Thyroid gland (tissue), 4 donors: ENCODE measurements at regions not wholly inside any gene's neighbourhood (a gene's known extent, or its start where the extent isn't known, plus 50 kb on each side); places are given as distances from the start of the nearest gene placed in this dataset.
"Not testable (repeated sequence)": the region's sequence is repeated elsewhere in the genome, so short reads cannot be mapped to it uniquely, and the experiment has no call there.

ENCODE experiments used
- DNase-seq, 2 donors: peaks; one replicate each; pipeline ENCODE4 v3.0.0-alpha.2; 2019
- H3K27ac ChIP-seq, 3 donors: fragments of 200-600 bp; sonication (generic); 1 replicate in 2 of 3; 2 replicates in 1 of 3; pipeline ENCODE4 v1.5.1; 2016 to 2019; ENCODE audit warnings: mild to moderate bottlenecking in 1 of 3, moderate library complexity in 1 of 3
- H3K27me3 ChIP-seq: fragments of 200-600 bp; sonication (generic); one replicate; pipeline ENCODE4 v1.5.1; 2019
- H3K36me3 ChIP-seq, 2 donors: fragments of 200-600 bp; sonication (generic); one replicate each; pipeline ENCODE4 v1.5.1; 2016 to 2019
- H3K4me1 ChIP-seq, 2 donors: fragments of 200-600 bp; sonication (generic); one replicate each; pipeline ENCODE4 v1.5.1; 2017 to 2019
- H3K4me3 ChIP-seq, 3 donors: fragments of 200-600 bp; sonication (generic); replicated peaks in 1 of 3; 1 replicate in 2 of 3; 2 replicates in 1 of 3; pipeline ENCODE4 v1.5.1; 2016; ENCODE audit warnings: mild to moderate bottlenecking in 1 of 3
- H3K9me3 ChIP-seq: fragments of 200-600 bp; sonication (generic); one replicate; pipeline ENCODE4 v1.5.1; 2017
- CTCF ChIP-seq, 6 experiments: fragments of 200-600 bp in 3 of 6; fragments of 450-650 bp in 3 of 6; sonication (generic) in 3 of 6; IDR thresholded peaks; one replicate each; pipeline ENCODE4 v1.5.1; 2016 to 2019; ENCODE audit warnings: antibody characterized with exemption in 6 of 6, mild to moderate bottlenecking in 2 of 6, inconsistent platforms in 1 of 6, moderate library complexity in 1 of 6
- POLR2A ChIP-seq, 2 donors: fragments of 450-650 bp; IDR thresholded peaks; one replicate each; pipeline ENCODE4 v1.6.1; 2017; ENCODE audit warnings: antibody characterized with exemption in 2 of 2, mild to moderate bottlenecking in 2 of 2, moderate library complexity in 1 of 2
- WGBS, 2 donors: methylation state at CpG; one replicate each; pipeline ENCODE4 v1.1.5; 2017; 5-methylcytosine and 5-hydroxymethylcytosine counted together
- intact Hi-C: fragments of 100-400 bp; cut with DNase I; formaldehyde crosslinking; loops from one replicate; pipeline ENCODE4 v1.15.1; 2023

GRCh38 chr18:40272630-40273231 is 1682.3 kb upstream of the PIK3C3 start:
- Histone ChIP-seq H3K4me3 (no peak overlapping the region), H3K36me3 (no peaks in the 10 kb centered on the region), H3K27me3 (no peaks in the 10 kb centered on the region), H3K9me3 (no peaks in the 10 kb centered on the region), H3K27ac (no peak overlapping the region), H3K4me1 (no peaks in the 10 kb centered on the region)
- DNase-seq: no peak
- intact Hi-C loops: no loop called here
- 58% methylated on average over 4 of the region's 4 CpGs for WGBS, 2 donors
- TF ChIP-seq POLR2A (IDR thresholded peaks at IDR 0.05): no peak
- no peak for TF ChIP-seq CTCF (IDR thresholded peaks at IDR 0.05)

GRCh38 chr18:40259115-40259835 is 1695.8 kb upstream of the PIK3C3 start:
- WGBS, 2 donors: 75 to 83% methylated on average over 6 of the region's 6 CpGs
- Histone ChIP-seq H3K9me3 (no peaks in the 10 kb centered on the region), H3K27me3 (no peaks in the 10 kb centered on the region), H3K4me3 (no peak overlapping the region), H3K36me3 (no peaks in the 10 kb centered on the region), H3K27ac (no peak overlapping the region), H3K4me1 (no peaks in the 10 kb centered on the region)
- TF ChIP-seq POLR2A (IDR thresholded peaks at IDR 0.05): no peak
- no peak for DNase-seq
- intact Hi-C loops: no loop called here

DNA sequence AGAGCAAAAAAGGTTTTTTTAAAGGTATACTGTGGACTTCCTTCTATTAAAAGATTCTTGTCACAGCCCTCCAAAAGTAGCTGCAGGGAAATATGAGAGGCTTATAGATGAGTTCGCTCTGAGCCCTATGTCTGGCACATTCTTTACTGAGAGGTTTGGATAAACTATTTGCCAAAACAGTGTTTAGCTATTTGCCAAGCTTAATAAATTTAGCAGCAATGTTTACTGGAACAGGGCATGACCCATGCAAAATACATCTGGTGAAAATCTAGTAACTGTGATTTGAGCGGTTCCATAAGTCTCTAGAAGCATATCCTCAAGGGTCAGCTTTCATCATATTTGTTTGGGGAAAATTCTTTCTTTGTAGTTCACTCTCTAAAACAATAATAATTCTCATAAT is 1696.7 kb upstream of the PIK3C3 start:
- H3K4me1 ChIP-seq: no peaks in the 10 kb centered on the region
- whole genome bisulfite sequencing, 2 donors: 76 to 80% methylated on average over 2 of the region's 2 CpGs
- no peak for TF ChIP-seq POLR2A (IDR thresholded peaks at IDR 0.05)
- no peak for TF ChIP-seq CTCF (IDR thresholded peaks at IDR 0.05)
- DNase-seq: no peak
- H3K27ac ChIP-seq: no peak overlapping the region
- intact Hi-C loops: no loop called here
- H3K9me3 ChIP-seq: no peaks in the 10 kb centered on the region
- no peaks in the 10 kb centered on the region for H3K27me3 ChIP-seq
- no peaks in the 10 kb centered on the region for H3K36me3 ChIP-seq
- H3K4me3 ChIP-seq: no peak overlapping the region

DNA sequence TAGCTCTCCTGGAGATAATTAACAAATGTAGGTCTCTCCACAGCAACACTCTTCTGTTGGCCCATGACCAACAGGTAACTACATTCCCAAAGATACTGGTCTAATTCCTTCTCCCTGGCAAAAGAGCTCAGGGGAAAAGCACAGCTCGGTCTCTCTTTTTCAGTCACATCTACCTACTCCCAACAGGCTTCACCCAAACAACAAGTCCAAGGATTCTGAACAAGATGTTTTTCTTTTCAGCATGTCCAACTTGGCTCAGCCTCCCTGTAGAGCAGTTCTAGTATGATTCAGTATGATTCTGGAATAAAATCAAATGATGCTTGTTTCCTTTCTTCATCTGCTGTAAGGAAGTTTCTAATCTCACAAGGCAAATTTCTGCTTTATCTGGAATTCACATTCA is 1704.8 kb upstream of the PIK3C3 start:
- TF ChIP-seq POLR2A (IDR thresholded peaks at IDR 0.05) (no peak), CTCF (IDR thresholded peaks at IDR 0.05) (no peak)
- WGBS, 2 donors: 59 to 71% methylated on average over 1 of the region's 1 CpG
- intact Hi-C loops: no loop called here

GRCh38 chr18:40249390-40250080 is 1705.5 kb upstream of the PIK3C3 start:
- H3K27me3 ChIP-seq: no peaks in the 10 kb centered on the region
- intact Hi-C loops: no loop called here
- H3K4me3 ChIP-seq: no peak overlapping the region
- no peaks in the 10 kb centered on the region for H3K4me1 ChIP-seq
- WGBS, 2 donors: 56 to 65% methylated on average over 3 of the region's 3 CpGs
- TF ChIP-seq POLR2A (IDR thresholded peaks at IDR 0.05) (no peak), CTCF (IDR thresholded peaks at IDR 0.05) (no peak)
- H3K27ac ChIP-seq: no peak overlapping the region
- no peaks in the 10 kb centered on the region for H3K9me3 ChIP-seq
- H3K36me3 ChIP-seq: no peaks in the 10 kb centered on the region
- no peak for DNase-seq

More for the DNA sequence above, 1704.8 kb upstream of the PIK3C3 start:
- Histone ChIP-seq H3K4me1 (no peaks in the 10 kb centered on the region), H3K9me3 (no peaks in the 10 kb centered on the region), H3K36me3 (no peaks in the 10 kb centered on the region), H3K27me3 (no peaks in the 10 kb centered on the region), H3K4me3 (no peak overlapping the region), H3K27ac (no peak overlapping the region)
- DNase-seq: no peak

- DNase-seq, H3K9me3 ChIP-seq, H3K27ac ChIP-seq, H3K4me3 ChIP-seq, H3K36me3 ChIP-seq, H3K27me3 ChIP-seq, intact Hi-C loops, H3K4me1 ChIP-seq: not testable (repeated sequence)
- WGBS, 2 donors: 83 to 92% methylated on average over 5 of the region's 5 CpGs
Measured at GRCh38 chr18:40245612-40246011, 1709.4 kb upstream of the PIK3C3 start.
